ENCODE measurements at regions not wholly inside any gene's neighbourhood (a gene's known extent, or its start where the extent isn't known, plus 50 kb on each side); places are given as distances from the start of the nearest gene placed in this dataset.
"Not testable (repeated sequence)": the region's sequence is repeated elsewhere in the genome, so short reads cannot be mapped to it uniquely, and the experiment has no call there.

GRCh38 chr10:76621886-76622620, 1015.6 kb downstream of the KCNMA1 start:
- Mint-ChIP-seq H3K27me3 (no peaks in the 10 kb centered on the region), H3K9me3 (ENCODE audit: low read depth) (peaks cover 19% of the 10 kb centered on the region), H3K27ac (no peak overlapping the region), H3K4me1 (ENCODE audit: low read depth) (no peaks in the 10 kb centered on the region), H3K4me3 (ENCODE audit: low read depth) (no peak overlapping the region), H3K36me3 (ENCODE audit: insufficient read depth) (no peaks in the 10 kb centered on the region)
- no peak for DNase-seq (ENCODE audit: low spot score, unreplicated experiment)
- no peak for TF ChIP-seq CTCF (IDR thresholded peaks at IDR 0.05; ENCODE audit: unreplicated experiment)

- H3K4me3 Mint-ChIP-seq (ENCODE audit: low read depth): no peak overlapping the region
- no peak overlapping the region for H3K27ac Mint-ChIP-seq
- no peak for TF ChIP-seq CTCF (IDR thresholded peaks at IDR 0.05; ENCODE audit: unreplicated experiment)
- H3K36me3 Mint-ChIP-seq (ENCODE audit: insufficient read depth): no peaks in the 10 kb centered on the region
- H3K27me3 Mint-ChIP-seq: no peaks in the 10 kb centered on the region
- DNase-seq (ENCODE audit: low spot score, unreplicated experiment): no peak
- H3K9me3 Mint-ChIP-seq (ENCODE audit: low read depth): peaks cover 22% of the 10 kb centered on the region
- H3K4me1 Mint-ChIP-seq (ENCODE audit: low read depth): no peaks in the 10 kb centered on the region
Observed at GRCh38 chr10:76618641-76619040, 1019.0 kb downstream of the KCNMA1 start.

GRCh38 chr10:76618171-76618570, 1019.4 kb downstream of the KCNMA1 start:
- H3K9me3 Mint-ChIP-seq (ENCODE audit: low read depth): peaks cover 22% of the 10 kb centered on the region
- H3K27ac Mint-ChIP-seq: no peak overlapping the region
- no peaks in the 10 kb centered on the region for H3K4me1 Mint-ChIP-seq (ENCODE audit: low read depth)
- DNase-seq (ENCODE audit: low spot score, unreplicated experiment): no peak
- no peak for TF ChIP-seq CTCF (IDR thresholded peaks at IDR 0.05; ENCODE audit: unreplicated experiment)
- no peak overlapping the region for H3K4me3 Mint-ChIP-seq (ENCODE audit: low read depth)
- H3K36me3 Mint-ChIP-seq (ENCODE audit: insufficient read depth): no peaks in the 10 kb centered on the region
- H3K27me3 Mint-ChIP-seq: no peaks in the 10 kb centered on the region

- peaks cover 25% of the 10 kb centered on the region for H3K9me3 Mint-ChIP-seq (ENCODE audit: low read depth)
- not testable (repeated sequence) for H3K4me3 Mint-ChIP-seq (ENCODE audit: low read depth); H3K4me1 Mint-ChIP-seq (ENCODE audit: low read depth); H3K36me3 Mint-ChIP-seq (ENCODE audit: insufficient read depth); H3K27me3 Mint-ChIP-seq; DNase-seq (ENCODE audit: low spot score, unreplicated experiment); H3K27ac Mint-ChIP-seq
Observed at GRCh38 chr10:76616666-76617065, 1020.9 kb downstream of the KCNMA1 start.

GRCh38 chr10:76615049-76615448, 1022.6 kb downstream of the KCNMA1 start:
- Mint-ChIP-seq H3K4me1 (ENCODE audit: low read depth) (no peaks in the 10 kb centered on the region), H3K9me3 (ENCODE audit: low read depth) (peaks cover 29% of the 10 kb centered on the region), H3K4me3 (ENCODE audit: low read depth) (no peak overlapping the region), H3K27me3 (no peaks in the 10 kb centered on the region), H3K36me3 (ENCODE audit: insufficient read depth) (no peaks in the 10 kb centered on the region), H3K27ac (no peak overlapping the region)
- no peak for TF ChIP-seq CTCF (IDR thresholded peaks at IDR 0.05; ENCODE audit: unreplicated experiment)
- DNase-seq (ENCODE audit: low spot score, unreplicated experiment): no peak
